GM21515 (cell line): ENCODE measurements at regions not wholly inside any gene's neighbourhood (a gene's known extent, or its start where the extent isn't known, plus 50 kb on each side); places are given as distances from the start of the nearest gene placed in this dataset.
A peak's percentile ranks its signal among the peaks of the same experiment; 100 is the strongest.

Experiments used
- ATAC-seq: cut with Tn5 transposase; IDR thresholded peaks from one replicate; pipeline ENCODE4 v1.9.1; 2021; ENCODE audit not compliant: unreplicated experiment

GRCh38 chr4:128502818-128503527, 215.4 kb upstream of the PGRMC2 start:
- no peak for ATAC-seq

GRCh38 chr4:128501239-128501638, 213.6 kb upstream of the PGRMC2 start:
- ATAC-seq: no peak

GRCh38 chr4:128488055-128488705, 200.6 kb upstream of the PGRMC2 start:
- no peak for ATAC-seq

GRCh38 chr4:128484896-128485295, 197.3 kb upstream of the PGRMC2 start:
- no peak for ATAC-seq

- no peak for ATAC-seq
These were observed 196.2 kb upstream of the PGRMC2 start for GRCh38 chr4:128483816-128484215.

GRCh38 chr4:128483041-128483440, 195.4 kb upstream of the PGRMC2 start:
- no peak for ATAC-seq

- ATAC-seq: no peak
These were observed 194.3 kb upstream of the PGRMC2 start for GRCh38 chr4:128481752-128482480.

GRCh38 chr4:128480945-128481344, 193.3 kb upstream of the PGRMC2 start:
- no peak for ATAC-seq

- no peak for ATAC-seq
These were observed 189.9 kb upstream of the PGRMC2 start for GRCh38 chr4:128477540-128477939.

GRCh38 chr4:128475597-128475996, 188.0 kb upstream of the PGRMC2 start:
- no peak for ATAC-seq

- ATAC-seq: no peak
These were observed 184.0 kb upstream of the PGRMC2 start for GRCh38 chr4:128471576-128471975.

- no peak for ATAC-seq
These were observed 183.0 kb upstream of the PGRMC2 start for GRCh38 chr4:128470492-128471053.

- ATAC-seq: no peak
These were observed 180.7 kb upstream of the PGRMC2 start for GRCh38 chr4:128468123-128468989.

- no peak for ATAC-seq
These were observed 177.9 kb upstream of the PGRMC2 start for GRCh38 chr4:128465523-128465922.

- ATAC-seq: no peak
These were observed 175.4 kb upstream of the PGRMC2 start for GRCh38 chr4:128463006-128463405.

GRCh38 chr4:128462103-128462783, 174.6 kb upstream of the PGRMC2 start:
- no peak for ATAC-seq

GRCh38 chr4:128461291-128462102, 173.9 kb upstream of the PGRMC2 start:
- ATAC-seq: peak; percentile 66

- ATAC-seq: no peak
These were observed 171.9 kb upstream of the PGRMC2 start for GRCh38 chr4:128459547-128459946.

GRCh38 chr4:128458816-128459215, 171.2 kb upstream of the PGRMC2 start:
- ATAC-seq: no peak
